ENCODE measurements at regions not wholly inside any gene's neighbourhood (a gene's known extent, or its start where the extent isn't known, plus 50 kb on each side); places are given as distances from the start of the nearest gene placed in this dataset.

DNA sequence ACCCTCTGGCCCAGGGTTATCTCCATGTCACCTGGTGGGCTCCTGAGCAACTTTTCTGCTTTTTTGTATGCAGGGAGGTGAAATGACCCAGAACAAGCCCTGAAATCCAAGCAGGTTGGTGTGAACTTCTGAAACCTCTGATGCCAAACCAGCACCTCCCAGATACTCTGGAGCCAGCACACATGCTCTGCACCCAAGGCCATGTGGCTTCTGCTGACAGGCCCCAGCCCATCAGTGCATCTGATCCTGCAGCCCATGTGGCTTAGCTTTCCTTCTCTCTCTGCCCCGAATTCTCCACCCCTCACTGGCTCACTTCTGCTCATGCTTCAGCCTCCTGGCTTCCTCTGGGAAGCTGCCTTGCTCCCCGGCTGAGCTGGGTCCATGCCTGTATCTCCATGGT is 59.3 kb upstream of the RPS6KA2 start:
- WGBS, 3 donors, result 84 to 86% (median 86%) methylated on average over 2 of the region's 2 CpGs
- Histone ChIP-seq H3K4me1 (ENCODE audit: insufficient read depth) (no peaks in the 10 kb centered on the region), H3K4me3 (no peak overlapping the region), H3K27ac (no peak overlapping the region), H3K9me3 (no peaks in the 10 kb centered on the region), H3K36me3 (no peaks in the 10 kb centered on the region), H3K27me3 (no peaks in the 10 kb centered on the region)
- intact Hi-C loops (cut with DNase I), result no loop called here
- no peak for DNase-seq
- TF ChIP-seq EP300 (IDR thresholded peaks at IDR 0.05) (no peak), POLR2A (IDR thresholded peaks at IDR 0.05) (no peak), CTCF (IDR thresholded peaks at IDR 0.05) (no peak)

GRCh38 chr6:166684866-166685265 is 57.8 kb upstream of the RPS6KA2 start:
- intact Hi-C loops (cut with DNase I), result no loop called here
- DNase-seq, result no peak
- 79 to 87% (median 84%) methylated on average over 8 of the region's 8 CpGs for WGBS, 3 donors

GRCh38 chr6:166684170-166684569 is 57.1 kb upstream of the RPS6KA2 start:
- DNase-seq, result no peak
- H3K9me3 ChIP-seq, result no peaks in the 10 kb centered on the region
- TF ChIP-seq CTCF (IDR thresholded peaks at IDR 0.05) (no peak), POLR2A (IDR thresholded peaks at IDR 0.05) (no peak), EP300 (IDR thresholded peaks at IDR 0.05) (no peak)
- H3K36me3 ChIP-seq, result no peaks in the 10 kb centered on the region
- H3K27me3 ChIP-seq, result no peaks in the 10 kb centered on the region
- 94 to 96% (median 95%) methylated on average over 4 of the region's 4 CpGs for WGBS, 3 donors
- intact Hi-C loops (cut with DNase I), result no loop called here
- no peak overlapping the region for H3K4me3 ChIP-seq
- H3K4me1 ChIP-seq (ENCODE audit: insufficient read depth), result no peaks in the 10 kb centered on the region
- no peak overlapping the region for H3K27ac ChIP-seq

More at GRCh38 chr6:166684866-166685265, 57.8 kb upstream of the RPS6KA2 start:
- H3K27me3 ChIP-seq, result no peaks in the 10 kb centered on the region
- H3K36me3 ChIP-seq, result no peaks in the 10 kb centered on the region
- no peak overlapping the region for H3K27ac ChIP-seq
- no peaks in the 10 kb centered on the region for H3K9me3 ChIP-seq
- TF ChIP-seq CTCF (IDR thresholded peaks at IDR 0.05) (no peak), EP300 (IDR thresholded peaks at IDR 0.05) (no peak), POLR2A (IDR thresholded peaks at IDR 0.05) (no peak)
- H3K4me1 ChIP-seq (ENCODE audit: insufficient read depth), result no peaks in the 10 kb centered on the region
- no peak overlapping the region for H3K4me3 ChIP-seq

DNA sequence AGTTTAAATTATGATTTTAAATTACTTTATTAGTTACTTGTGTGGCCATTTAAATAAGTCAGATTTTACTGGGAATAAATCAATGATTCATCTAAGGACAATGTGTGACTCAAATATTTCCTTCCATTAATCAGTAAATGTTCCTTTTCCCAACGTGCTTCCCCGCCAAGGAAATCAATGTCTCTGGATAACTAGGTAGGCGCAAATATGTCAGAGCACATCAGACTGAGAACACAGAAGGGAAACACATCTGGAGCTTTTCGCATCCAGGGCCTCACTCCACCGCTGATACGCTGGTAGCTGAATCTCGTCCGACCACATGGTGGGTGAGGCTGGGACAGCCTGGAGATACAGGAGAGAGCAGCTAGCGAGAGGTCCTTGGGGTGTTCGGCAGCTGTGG is 56.4 kb upstream of the RPS6KA2 start:
- no peak for TF ChIP-seq POLR2A (IDR thresholded peaks at IDR 0.05)
- TF ChIP-seq CTCF (IDR thresholded peaks at IDR 0.05), result no peak
- 85 to 88% (median 86%) methylated on average over 10 of the region's 10 CpGs for WGBS, 3 donors
- no peak overlapping the region for H3K4me3 ChIP-seq

GRCh38 chr6:166679566-166679965 is 52.5 kb upstream of the RPS6KA2 start:
- no peak overlapping the region for H3K4me3 ChIP-seq
- H3K27me3 ChIP-seq, result no peaks in the 10 kb centered on the region
- TF ChIP-seq POLR2A (IDR thresholded peaks at IDR 0.05), result no peak
- TF ChIP-seq EP300 (IDR thresholded peaks at IDR 0.05), result no peak
- TF ChIP-seq CTCF (IDR thresholded peaks at IDR 0.05), result no peak
- 97 to 98% (median 97%) methylated on average over 31 of the region's 31 CpGs for WGBS, 3 donors
- no peak overlapping the region for H3K27ac ChIP-seq
- DNase-seq, result no peak
- no peaks in the 10 kb centered on the region for H3K4me1 ChIP-seq (ENCODE audit: insufficient read depth)
- no peaks in the 10 kb centered on the region for H3K9me3 ChIP-seq
- intact Hi-C loops (cut with DNase I), result no loop called here
- H3K36me3 ChIP-seq, result no peaks in the 10 kb centered on the region

More for the DNA sequence above, 56.4 kb upstream of the RPS6KA2 start:
- Histone ChIP-seq H3K27me3 (no peaks in the 10 kb centered on the region), H3K27ac (no peak overlapping the region), H3K4me1 (ENCODE audit: insufficient read depth) (no peaks in the 10 kb centered on the region), H3K9me3 (no peaks in the 10 kb centered on the region), H3K36me3 (no peaks in the 10 kb centered on the region)
- no peak for DNase-seq
- intact Hi-C loops (cut with DNase I), result no loop called here
